ENCODE measurements at regions not wholly inside any gene's neighbourhood (a gene's known extent, or its start where the extent isn't known, plus 50 kb on each side); places are given as distances from the start of the nearest gene placed in this dataset.

DNA sequence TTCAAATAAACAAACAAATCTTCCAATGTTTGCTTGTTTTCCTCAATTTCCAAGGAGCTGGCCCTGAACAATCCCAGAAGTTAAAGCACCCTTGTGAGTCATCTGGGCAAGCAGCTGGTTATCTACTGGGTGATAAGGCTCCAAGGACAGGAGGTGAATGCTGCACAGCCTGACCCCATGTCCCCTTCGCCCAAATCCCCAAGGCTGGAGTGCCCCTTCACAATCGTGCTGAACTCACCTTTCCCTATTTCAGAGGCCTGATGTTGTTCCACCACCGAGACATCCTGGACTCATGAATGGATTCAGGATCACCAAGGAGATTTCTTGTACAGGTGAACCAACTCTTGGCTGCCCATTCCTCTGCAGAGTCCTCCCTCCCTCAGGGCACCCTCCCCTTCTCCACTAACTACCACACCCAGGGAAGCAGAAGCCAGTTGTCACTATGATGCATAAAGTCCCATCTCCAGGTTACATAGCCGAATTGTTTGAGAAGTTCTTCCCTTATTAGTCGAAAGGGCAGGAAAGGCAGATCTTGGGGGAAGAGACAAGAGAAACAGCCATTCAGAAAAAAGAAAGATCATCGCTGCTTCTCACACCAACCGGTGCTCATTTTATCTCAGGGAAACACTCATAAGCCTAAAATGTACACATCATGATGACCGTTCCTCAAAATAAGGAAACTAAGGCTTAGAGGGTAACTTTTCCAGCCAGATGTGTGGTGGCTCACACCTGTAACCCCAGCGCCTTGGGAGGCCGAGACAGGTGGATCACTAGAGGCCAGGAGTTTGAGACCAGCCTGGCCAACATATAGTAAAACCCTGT, 138.8 kb upstream of the RREB1 start:
- CTCF ChIA-PET = interaction anchor here (0.6 to 0.7 kb wide), 2 partner anchors 134 to 174 kb away, joined by 3 read pairs; no protein-coding TSS in a partner anchor
- POLR2A ChIA-PET = no interaction called here
- no peaks in the 10 kb centered on the region for H3K4me1 ChIP-seq (ENCODE audit: control insufficient read depth, insufficient read depth, low read length)
- TF ChIP-seq ZBTB17 (tag by site-specific recombination; IDR thresholded peaks at IDR 0.05) (no peak), ZNF202 (tag by site-specific recombination; IDR thresholded peaks at IDR 0.05; ENCODE audit: borderline replicate concordance) (no peak), ZIC2 (tag by site-specific recombination; IDR thresholded peaks at IDR 0.05) (no peak), ZNF792 (tag by site-specific recombination; IDR thresholded peaks at IDR 0.05) (no peak), ZNF37A (tag by site-specific recombination; IDR thresholded peaks at IDR 0.05) (no peak)
- no peak overlapping the region for H3K4me3 ChIP-seq (ENCODE audit: low read depth, low read length)
- H3K36me3 ChIP-seq (ENCODE audit: control insufficient read depth in 2 of 2, insufficient read depth in 1 of 2, low read length in 2 of 2) = no peaks in the 10 kb centered on the region
- no peak overlapping the region for H3K27ac ChIP-seq (ENCODE audit: extremely low read depth, low read depth, low read length)
- no peaks in the 10 kb centered on the region for H3K9me3 ChIP-seq (ENCODE audit: control insufficient read depth, insufficient read depth, low read depth, low read length)

DNA sequence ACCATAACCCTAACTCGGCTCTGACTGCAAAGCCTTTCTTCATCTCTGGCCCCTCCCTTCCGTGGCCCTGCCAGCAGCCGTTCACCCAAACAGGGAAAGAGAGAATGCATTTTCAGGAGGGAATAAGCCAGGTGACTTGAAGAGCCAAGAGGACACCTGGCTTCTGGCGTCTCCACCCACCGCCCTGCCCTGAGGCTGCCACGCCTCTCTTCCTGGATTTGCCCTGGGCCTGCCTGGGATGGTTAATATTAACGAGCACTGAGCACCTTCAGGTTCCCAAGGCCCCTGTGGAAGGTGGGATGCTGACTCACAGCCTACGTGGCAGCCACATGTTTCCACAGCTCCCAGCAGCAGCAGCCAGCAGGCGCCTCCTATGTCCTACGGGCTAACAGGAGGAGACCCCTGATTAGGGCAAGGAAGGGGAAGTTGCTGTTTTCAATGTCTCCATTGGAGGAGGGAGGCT, 138.0 kb upstream of the RREB1 start:
- Histone ChIP-seq H3K4me1 (ENCODE audit: control insufficient read depth, insufficient read depth, low read length) (no peaks in the 10 kb centered on the region), H3K4me3 (ENCODE audit: low read depth, low read length) (no peak overlapping the region), H3K36me3 (ENCODE audit: control insufficient read depth in 2 of 2, insufficient read depth in 1 of 2, low read length in 2 of 2) (no peaks in the 10 kb centered on the region), H3K27ac (ENCODE audit: extremely low read depth, low read depth, low read length) (no peak overlapping the region), H3K9me3 (ENCODE audit: control insufficient read depth, insufficient read depth, low read depth, low read length) (no peaks in the 10 kb centered on the region)
- POLR2A ChIA-PET = no interaction called here
- CTCF ChIA-PET = interaction anchor here (0.7 kb wide), 1 partner anchor 173 kb away, joined by 3 read pairs; no protein-coding TSS in a partner anchor
- TF ChIP-seq ZFHX2 (tag by site-specific recombination; conservative IDR thresholded peaks at IDR 0.05) (no peak), ZNF391 (tag by site-specific recombination; IDR thresholded peaks at IDR 0.05; ENCODE audit: borderline replicate concordance, low read depth) (no peak), ZNF621 (tag by site-specific recombination; IDR thresholded peaks at IDR 0.05) (no peak), ZNF426 (tag by site-specific recombination; IDR thresholded peaks at IDR 0.05) (no peak), SP2 (tag by site-specific recombination; IDR thresholded peaks at IDR 0.05) (no peak), HOXC10 (CRISPR knock-in tag; IDR thresholded peaks at IDR 0.05) (no peak), ZEB2 (tag by site-specific recombination; IDR thresholded peaks at IDR 0.05) (no peak), FEZF1 (tag by site-specific recombination; IDR thresholded peaks at IDR 0.05) (no peak), TRIM28 (IDR thresholded peaks at IDR 0.05; ENCODE audit: borderline replicate concordance, low read length) (no peak), ZNF211 (tag by site-specific recombination; IDR thresholded peaks at IDR 0.05; ENCODE audit: low read depth) (no peak), ZFP3 (tag by site-specific recombination; IDR thresholded peaks at IDR 0.05; ENCODE audit: low read depth) (no peak), YY1 (tag by site-specific recombination; IDR thresholded peaks at IDR 0.05) (no peak), ZBTB20 (tag by site-specific recombination; IDR thresholded peaks at IDR 0.05) (no peak), ZNF311 (tag by site-specific recombination; IDR thresholded peaks at IDR 0.05; ENCODE audit: borderline replicate concordance) (no peak), RBAK (tag by site-specific recombination; IDR thresholded peaks at IDR 0.05) (no peak), ZNF664 (tag by site-specific recombination; IDR thresholded peaks at IDR 0.05) (no peak), ZFP41 (tag by site-specific recombination; IDR thresholded peaks at IDR 0.05; ENCODE audit: borderline replicate concordance) (no peak), ZBTB17 (tag by site-specific recombination; IDR thresholded peaks at IDR 0.05) (no peak)
- TF ChIP-seq, protein P1, sequence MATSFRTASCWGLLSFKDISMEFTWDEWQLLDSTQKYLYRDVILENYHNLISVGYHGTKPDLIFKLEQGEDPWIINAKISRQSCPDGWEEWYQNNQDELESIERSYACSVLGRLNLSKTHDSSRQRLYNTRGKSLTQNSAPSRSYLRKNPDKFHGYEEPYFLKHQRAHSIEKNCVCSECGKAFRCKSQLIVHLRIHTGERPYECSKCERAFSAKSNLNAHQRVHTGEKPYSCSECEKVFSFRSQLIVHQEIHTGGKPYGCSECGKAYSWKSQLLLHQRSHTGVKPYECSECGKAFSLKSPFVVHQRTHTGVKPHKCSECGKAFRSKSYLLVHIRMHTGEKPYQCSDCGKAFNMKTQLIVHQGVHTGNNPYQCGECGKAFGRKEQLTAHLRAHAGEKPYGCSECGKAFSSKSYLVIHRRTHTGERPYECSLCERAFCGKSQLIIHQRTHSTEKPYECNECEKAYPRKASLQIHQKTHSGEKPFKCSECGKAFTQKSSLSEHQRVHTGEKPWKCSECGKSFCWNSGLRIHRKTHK (tag by site-specific recombination; IDR thresholded peaks at IDR 0.05) = no peak

Measured in HEK293 (cell line).